Thymus (tissue), 11 donors: ENCODE measurements at regions not wholly inside any gene's neighbourhood (a gene's known extent, or its start where the extent isn't known, plus 50 kb on each side); places are given as distances from the start of the nearest gene placed in this dataset.
"Not testable (repeated sequence)": the region's sequence is repeated elsewhere in the genome, so short reads cannot be mapped to it uniquely, and the experiment has no call there.

ENCODE experiments used
- DNase-seq, 9 donors: peaks; one replicate each; pipeline ENCODE4 v3.0.0-alpha.2; 2013; ENCODE audit warnings: low spot score in 9 of 9, low read depth in 6 of 9, missing footprints in 1 of 9
- H3K27ac ChIP-seq, 2 donors: one replicate each; pipeline ENCODE4 v1.5.1; 2013; ENCODE audit warnings: control low read depth in 1 of 2, low read depth in 1 of 2, low read length in 1 of 2, mild to moderate bottlenecking in 1 of 2, moderate library complexity in 1 of 2
- H3K27me3 ChIP-seq, 2 donors: one replicate each; pipeline ENCODE4 v1.5.1; 2013; ENCODE audit warnings: low read length in 1 of 2; ENCODE audit not compliant: control insufficient read depth in 2 of 2, insufficient read depth in 1 of 2
- H3K36me3 ChIP-seq, 2 donors: one replicate each; pipeline ENCODE4 v1.5.1; 2013; ENCODE audit warnings: low read length in 1 of 2, mild to moderate bottlenecking in 1 of 2, moderate library complexity in 1 of 2; ENCODE audit not compliant: control insufficient read depth in 2 of 2, insufficient read depth in 2 of 2
- H3K4me1 ChIP-seq, 2 donors: one replicate each; pipeline ENCODE4 v1.5.1; 2013; ENCODE audit warnings: low read length in 2 of 2; ENCODE audit not compliant: control insufficient read depth in 2 of 2, insufficient read depth in 2 of 2
- H3K4me3 ChIP-seq, 2 donors: one replicate each; pipeline ENCODE4 v1.5.1; 2013; ENCODE audit warnings: low read length in 2 of 2, control low read depth in 1 of 2, mild to moderate bottlenecking in 1 of 2
- H3K9me3 ChIP-seq, 2 donors: one replicate each; pipeline ENCODE4 v1.5.1; 2013; ENCODE audit warnings: low read length in 1 of 2, mild to moderate bottlenecking in 1 of 2; ENCODE audit not compliant: control insufficient read depth in 2 of 2, insufficient read depth in 1 of 2
- WGBS: extraction: QIAGEN DNeasy Blood & Tissue Kit; methylation state at CpG from one replicate; pipeline ENCODE4 v1.1.7; 2013; 5-methylcytosine and 5-hydroxymethylcytosine counted together
- donor health status: healthy.

GRCh38 chr5:42932011-42932410 lies 108.1 kb downstream of the ANXA2R start:
- H3K36me3 ChIP-seq, H3K4me1 ChIP-seq, DNase-seq, H3K27me3 ChIP-seq, H3K4me3 ChIP-seq, H3K27ac ChIP-seq: not testable (repeated sequence)
- peaks cover 0 to 13% of the 10 kb centered on the region in 2 donors for H3K9me3 ChIP-seq
- 98% methylated on average over 8 of the region's 8 CpGs for whole genome bisulfite sequencing

GRCh38 chr5:42931451-42931850 lies 108.7 kb downstream of the ANXA2R start:
- H3K9me3 ChIP-seq: peaks cover 0 to 13% of the 10 kb centered on the region in 2 donors
- H3K4me3 ChIP-seq, H3K36me3 ChIP-seq, DNase-seq, H3K27me3 ChIP-seq, H3K27ac ChIP-seq, H3K4me1 ChIP-seq: not testable (repeated sequence)
- WGBS: 97% methylated on average over 9 of the region's 9 CpGs

GRCh38 chr5:42930934-42931333 lies 109.2 kb downstream of the ANXA2R start:
- Histone ChIP-seq H3K9me3 (peaks cover 0 to 13% of the 10 kb centered on the region in 2 donors), H3K4me1 (no peaks in the 10 kb centered on the region), H3K27me3 (no peaks in the 10 kb centered on the region), H3K36me3 (no peaks in the 10 kb centered on the region), H3K4me3 (no peak overlapping the region), H3K27ac (no peak overlapping the region)
- 97% methylated on average over 1 of the region's 1 CpG for WGBS
- DNase-seq: no peak

- H3K27me3 ChIP-seq: peaks cover 0 to under 1% of the 10 kb centered on the region in 2 donors
- DNase-seq: no peak
- H3K4me3 ChIP-seq: no peak overlapping the region
- H3K9me3 ChIP-seq: peaks cover 0 to 13% of the 10 kb centered on the region in 2 donors
- no peaks in the 10 kb centered on the region for H3K36me3 ChIP-seq
- H3K4me1 ChIP-seq: no peaks in the 10 kb centered on the region
- H3K27ac ChIP-seq: no peak overlapping the region
- 76% methylated on average over 4 of the region's 4 CpGs for WGBS
Observed at GRCh38 chr5:42929871-42930270, 110.2 kb downstream of the ANXA2R start.

DNA sequence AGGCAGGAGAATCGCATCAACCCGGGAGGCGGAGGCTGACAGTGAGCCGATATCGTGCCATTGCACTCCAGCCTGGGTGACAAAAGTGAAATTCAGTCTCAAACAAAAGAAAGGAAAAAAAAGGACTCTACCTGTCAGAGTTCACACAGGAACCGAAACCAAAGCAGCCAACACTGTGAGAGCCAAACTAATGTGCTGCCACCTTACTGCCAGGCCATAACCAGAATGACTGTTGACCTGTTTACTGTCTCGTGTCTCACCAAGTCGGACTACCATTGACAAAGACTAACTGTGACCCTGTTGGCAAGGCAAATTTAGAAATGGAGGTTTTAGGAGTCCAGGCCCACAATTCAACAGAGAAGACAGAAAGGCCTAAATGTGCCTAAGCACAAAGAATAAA lies 112.4 kb downstream of the ANXA2R start:
- Histone ChIP-seq H3K27ac (no peak overlapping the region), H3K9me3 (peaks cover 0 to 22% of the 10 kb centered on the region in 2 donors), H3K4me3 (no peak overlapping the region), H3K27me3 (peaks cover 0 to 10% of the 10 kb centered on the region in 2 donors), H3K36me3 (no peaks in the 10 kb centered on the region), H3K4me1 (no peaks in the 10 kb centered on the region)
- 98% methylated on average over 8 of the region's 8 CpGs for WGBS
- DNase-seq: no peak

GRCh38 chr5:42924686-42925085 lies 113.0 kb upstream of the SELENOP start:
- no peak overlapping the region for H3K27ac ChIP-seq
- DNase-seq: no peak
- no peaks in the 10 kb centered on the region for H3K36me3 ChIP-seq
- WGBS: 95% methylated on average over 16 of the region's 16 CpGs
- no peak overlapping the region for H3K4me3 ChIP-seq
- H3K9me3 ChIP-seq: peaks cover 0 to 9% of the 10 kb centered on the region in 2 donors
- no peaks in the 10 kb centered on the region for H3K4me1 ChIP-seq
- peaks cover 0 to 10% of the 10 kb centered on the region in 2 donors for H3K27me3 ChIP-seq

DNA sequence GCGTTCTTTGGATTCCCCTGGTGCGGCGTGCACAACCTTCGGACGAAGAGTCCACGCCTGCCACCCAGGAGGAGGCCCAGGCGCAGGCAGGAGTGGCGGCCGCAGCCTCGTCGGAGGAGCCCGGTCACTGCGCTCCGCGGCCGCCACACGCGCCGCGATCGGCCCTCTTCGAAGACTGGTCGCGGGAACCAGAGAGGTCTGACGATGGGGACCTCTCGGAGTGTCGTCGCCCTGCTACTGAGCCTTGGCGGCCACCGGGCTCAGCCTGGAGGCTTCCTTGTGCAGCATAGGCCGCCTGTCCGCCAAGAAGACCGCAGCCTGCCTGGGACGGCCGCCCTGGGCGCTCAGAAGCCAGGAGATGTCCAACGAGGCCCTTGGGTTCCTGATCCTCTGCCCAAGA lies 112.5 kb upstream of the SELENOP start:
- Histone ChIP-seq H3K27ac (no peak overlapping the region), H3K27me3 (peaks cover 0 to 10% of the 10 kb centered on the region in 2 donors), H3K4me3 (no peak overlapping the region), H3K36me3 (no peaks in the 10 kb centered on the region), H3K4me1 (no peaks in the 10 kb centered on the region), H3K9me3 (peaks cover 0 to 9% of the 10 kb centered on the region in 2 donors)
- no peak for DNase-seq
- 92% methylated on average over 37 of the region's 37 CpGs for WGBS

GRCh38 chr5:42923710-42924109 lies 112.0 kb upstream of the SELENOP start:
- no peak for DNase-seq
- WGBS: 93% methylated on average over 14 of the region's 14 CpGs
- Histone ChIP-seq H3K4me1 (no peaks in the 10 kb centered on the region), H3K9me3 (peaks cover 0 to 9% of the 10 kb centered on the region in 2 donors), H3K27me3 (peaks cover 0 to 10% of the 10 kb centered on the region in 2 donors), H3K27ac (no peak overlapping the region), H3K4me3 (no peak overlapping the region), H3K36me3 (no peaks in the 10 kb centered on the region)

DNA sequence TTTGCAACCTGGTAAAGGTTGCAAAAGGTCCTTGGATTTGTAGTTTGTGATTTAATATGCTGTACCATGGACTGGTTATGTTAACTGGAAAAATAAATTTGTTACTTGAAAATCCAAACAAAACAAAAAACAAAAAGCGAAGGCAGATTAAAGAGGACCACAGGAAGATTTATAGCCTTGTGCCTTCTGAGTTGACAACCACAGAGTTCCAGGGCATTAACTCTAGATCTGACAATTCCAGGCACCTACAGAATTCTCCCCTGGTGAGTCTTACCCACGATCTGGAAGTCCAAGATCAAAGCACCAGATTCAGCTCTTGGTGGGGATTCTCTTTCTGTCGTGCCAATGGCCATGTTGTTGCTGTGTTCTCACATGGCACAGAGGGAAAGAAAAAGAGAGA lies 107.9 kb upstream of the SELENOP start:
- DNase-seq: no peak
- Histone ChIP-seq H3K4me1 (no peaks in the 10 kb centered on the region), H3K36me3 (no peaks in the 10 kb centered on the region), H3K27ac (no peak overlapping the region), H3K9me3 (peaks cover 0 to 8% of the 10 kb centered on the region in 2 donors), H3K4me3 (no peak overlapping the region), H3K27me3 (peaks cover 0 to 6% of the 10 kb centered on the region in 2 donors)
- 92% methylated on average over 3 of the region's 3 CpGs for WGBS
